NCI-H345 treated with DMSO at 0.1 percent for 48 hours (cell line): ENCODE measurements at regions not wholly inside any gene's neighbourhood (a gene's known extent, or its start where the extent isn't known, plus 50 kb on each side); places are given as distances from the start of the nearest gene placed in this dataset.

Source experiments
- DNase-seq: peaks from one replicate; lab custom pipeline; 2025; ENCODE audit not compliant: unreplicated experiment; lab: John Stamatoyannopoulos, UW

DNA sequence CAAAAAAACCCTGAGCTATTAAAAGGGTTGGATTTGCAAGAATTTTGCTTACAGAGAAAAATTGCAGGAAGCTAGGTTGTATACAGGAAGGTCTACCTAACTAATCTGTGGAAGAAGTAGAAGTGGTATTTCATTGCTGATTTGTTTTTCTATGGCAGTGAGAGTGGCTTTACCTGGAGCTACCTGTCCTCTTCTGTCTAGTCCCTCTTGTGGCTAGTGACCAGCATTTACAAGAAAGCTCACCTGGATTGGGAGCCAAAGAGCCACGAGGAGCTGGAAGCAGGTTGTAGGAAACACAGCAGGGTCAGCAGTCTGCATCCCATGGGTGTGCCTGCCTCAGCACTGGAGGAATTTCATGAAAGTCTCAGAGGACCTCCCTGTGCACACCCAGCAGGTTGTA lies 120.3 kb upstream of the RALGAPA2 start:
- no peak for DNase-seq

- DNase-seq: no peak
Measured at GRCh38 chr20:20831794-20832193, 119.3 kb upstream of the RALGAPA2 start.

DNA sequence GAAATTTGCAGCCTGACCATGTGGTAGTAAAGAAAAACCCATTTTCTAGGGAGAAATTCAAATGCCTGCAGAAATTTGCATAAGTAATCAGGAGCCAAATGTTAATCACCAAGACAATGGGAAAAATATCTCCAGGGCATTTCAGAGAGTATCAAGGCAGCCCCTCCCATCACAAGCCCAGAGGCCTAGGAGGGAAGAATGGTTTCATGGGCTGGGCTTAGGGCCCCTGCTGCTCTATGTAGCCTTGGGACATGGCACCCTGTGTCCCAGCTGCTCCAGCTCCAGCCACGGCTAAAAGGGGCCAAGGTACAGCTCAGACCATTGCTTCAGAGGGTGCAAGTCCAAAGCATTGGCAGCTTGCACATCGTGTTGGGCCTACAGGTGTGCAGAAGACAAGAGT lies 117.2 kb upstream of the RALGAPA2 start:
- DNase-seq: no peak

- DNase-seq: no peak
Measured at GRCh38 chr20:20827992-20828597, 115.7 kb upstream of the RALGAPA2 start.

DNA sequence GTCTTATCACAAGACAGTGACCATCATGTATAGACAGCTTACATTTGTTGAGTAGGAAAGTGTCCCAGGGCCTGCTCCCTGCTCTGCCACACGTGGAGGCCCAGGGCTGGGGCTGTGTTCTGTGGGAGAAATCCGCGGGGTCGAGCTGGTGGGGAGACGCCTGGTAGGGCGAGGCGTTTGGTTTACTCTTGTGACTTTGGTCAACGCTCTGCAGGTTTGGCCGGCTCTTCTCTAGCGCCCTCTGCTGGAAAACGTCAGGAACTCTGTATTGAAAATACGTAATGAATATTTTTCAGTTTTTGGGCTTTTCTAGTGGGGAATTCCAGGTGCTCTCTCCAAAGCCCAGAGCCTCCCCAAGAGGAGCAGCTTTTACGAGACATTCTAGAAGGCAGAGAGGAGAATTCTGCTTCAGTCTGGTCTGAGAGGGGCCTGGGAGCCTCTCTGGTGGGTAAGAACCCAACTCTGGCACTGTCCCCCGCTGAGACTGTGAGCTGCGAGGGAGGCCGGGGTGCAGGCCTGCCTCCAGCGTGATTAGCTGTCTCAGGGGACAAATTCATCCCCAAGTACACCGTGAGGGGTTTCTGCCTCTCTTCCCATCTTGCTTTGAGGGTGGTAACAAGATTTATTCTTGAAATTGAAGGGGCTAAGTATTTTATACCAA lies 112.6 kb upstream of the RALGAPA2 start:
- DNase-seq: peak; percentile 64

DNA sequence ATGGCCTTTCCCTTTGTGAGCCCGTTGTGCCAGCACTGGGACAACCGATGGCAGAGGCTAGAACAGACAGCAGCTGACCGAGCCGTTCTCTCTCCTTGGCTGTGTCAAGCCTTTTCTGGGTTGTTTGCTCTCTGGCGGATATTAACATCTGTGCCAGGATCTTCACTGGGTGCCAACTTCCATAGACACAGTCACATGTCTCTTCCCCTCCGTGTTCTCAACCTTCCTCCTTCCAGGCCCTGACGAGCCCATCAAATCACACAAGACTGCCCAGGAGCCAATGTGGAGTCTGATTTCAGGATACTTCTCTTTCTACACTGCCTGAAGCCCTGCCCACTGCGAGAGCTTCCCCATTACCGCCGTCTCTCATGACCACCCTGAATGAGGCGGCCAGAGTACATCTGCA lies 111.0 kb upstream of the RALGAPA2 start:
- DNase-seq: no peak

- no peak for DNase-seq
Measured at GRCh38 chr20:20821484-20822260, 109.2 kb upstream of the RALGAPA2 start.

- no peak for DNase-seq
Measured at GRCh38 chr20:20820785-20821483, 108.5 kb upstream of the RALGAPA2 start.

- no peak for DNase-seq
Measured at GRCh38 chr20:20820104-20820503, 107.7 kb upstream of the RALGAPA2 start.

DNA sequence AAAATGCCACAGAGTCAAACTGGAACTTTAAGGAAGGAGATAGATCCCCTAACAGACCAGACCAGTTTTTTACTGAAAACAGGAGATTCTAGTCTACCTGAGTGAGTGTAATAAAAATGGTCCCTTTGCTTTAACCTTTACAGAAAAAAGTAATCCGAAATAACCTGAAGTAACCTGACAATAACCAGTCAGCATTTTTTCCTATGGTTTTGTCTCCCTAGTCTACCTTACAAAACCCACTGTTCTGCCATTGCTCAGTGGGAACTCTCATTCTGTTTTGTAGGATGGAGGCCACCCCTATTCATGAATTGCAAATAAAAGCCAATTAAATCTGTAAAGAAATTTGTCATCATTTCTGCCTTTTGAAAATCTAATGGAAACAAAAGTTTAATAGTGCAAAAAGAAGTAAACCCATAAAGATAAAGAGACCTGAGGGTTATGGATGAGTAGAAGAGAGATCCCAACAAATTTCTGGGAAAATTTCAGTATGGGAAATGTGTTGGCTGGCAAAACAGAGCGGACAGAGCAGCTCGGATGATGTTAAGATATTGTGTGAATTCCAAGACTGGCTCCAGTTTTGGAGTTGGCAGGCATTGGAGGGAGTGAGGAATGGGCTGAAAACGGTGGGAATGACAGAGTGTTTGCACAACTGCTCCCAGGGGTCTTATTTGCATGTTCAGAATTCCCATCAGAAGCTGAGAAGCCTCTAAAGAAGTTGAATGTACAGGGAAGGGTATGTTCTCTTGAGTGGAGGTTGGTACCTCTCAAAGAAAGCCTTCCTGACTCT lies 104.7 kb upstream of the RALGAPA2 start:
- DNase-seq: no peak

DNA sequence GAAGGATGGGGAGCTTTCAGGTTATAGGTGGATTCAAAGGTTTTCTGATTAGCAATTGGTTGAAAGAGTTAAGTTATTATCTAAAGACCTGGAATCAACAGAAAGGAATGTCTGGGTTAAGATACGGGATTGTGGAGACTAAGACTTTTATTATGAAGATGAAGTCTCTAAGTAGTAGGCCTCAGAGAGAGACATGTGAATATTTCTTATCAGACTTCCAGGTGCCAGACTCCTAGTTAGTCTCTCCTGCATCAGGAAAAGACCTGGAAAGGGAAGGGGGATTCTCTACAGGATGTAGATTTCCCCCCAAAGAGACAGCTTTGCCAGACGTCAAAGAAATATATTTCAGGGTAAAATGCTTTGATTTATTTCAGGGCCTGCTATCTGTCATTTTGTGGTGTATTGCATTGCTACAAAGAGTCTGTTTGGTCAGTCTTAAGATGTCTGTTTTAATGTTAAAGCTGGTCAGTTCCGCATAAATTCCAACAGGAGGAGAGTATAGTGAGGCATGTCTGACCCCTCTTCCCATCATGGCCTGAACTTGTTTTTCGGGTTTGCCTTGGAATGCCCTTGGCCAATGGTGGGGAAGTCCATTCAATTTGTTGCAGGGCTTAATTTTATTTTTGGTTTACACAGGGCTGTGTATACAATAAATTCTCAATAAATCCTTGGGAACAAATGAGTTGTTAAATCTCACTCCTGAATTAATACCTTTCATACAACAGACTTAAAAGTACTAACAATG lies 103.4 kb upstream of the RALGAPA2 start:
- no peak for DNase-seq

DNA sequence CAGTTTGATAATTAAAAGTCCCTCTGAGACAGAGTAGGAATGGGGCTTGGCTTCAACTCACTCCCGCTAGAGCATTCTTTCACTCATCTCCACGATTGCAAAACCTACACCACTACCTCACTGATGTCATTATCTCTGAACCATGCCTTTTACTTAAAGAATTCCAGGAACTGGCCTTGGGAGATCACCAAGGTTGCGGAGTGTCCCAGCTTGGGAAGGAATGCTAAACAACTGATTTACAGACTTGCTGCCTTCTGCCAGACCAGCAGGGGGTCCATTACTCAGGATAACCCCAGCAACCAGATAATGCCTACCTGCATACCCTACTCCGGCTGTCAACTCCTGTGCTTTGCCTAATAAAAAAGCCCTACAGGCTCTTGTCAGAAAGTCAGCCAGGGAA lies 102.2 kb upstream of the RALGAPA2 start:
- DNase-seq: no peak

DNA sequence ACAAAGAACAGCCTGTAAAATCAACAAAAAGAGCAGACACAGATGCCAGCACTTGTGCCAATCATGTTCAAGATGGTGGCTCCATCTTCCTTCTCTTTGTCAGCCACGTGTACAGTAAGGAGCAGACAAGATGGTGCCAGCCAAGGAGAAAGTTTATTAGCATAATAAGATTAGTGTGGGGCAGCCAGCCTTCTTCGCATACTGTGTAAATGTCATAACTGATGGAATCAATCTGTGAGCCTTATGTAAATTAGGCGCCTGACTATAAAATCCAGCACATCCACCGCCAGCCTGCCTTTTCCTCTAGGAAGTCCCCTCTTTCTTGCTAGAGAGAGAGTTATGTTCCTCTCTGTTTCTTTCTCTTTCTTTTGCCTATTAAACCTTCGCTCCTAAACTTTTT lies 99.7 kb upstream of the RALGAPA2 start:
- no peak for DNase-seq

- no peak for DNase-seq
Measured at GRCh38 chr20:20808016-20808415, 95.6 kb upstream of the RALGAPA2 start.

- no peak for DNase-seq
Measured at GRCh38 chr20:20806121-20807095, 94.0 kb upstream of the RALGAPA2 start.

- no peak for DNase-seq
Measured at GRCh38 chr20:20803011-20803410, 90.6 kb upstream of the RALGAPA2 start.

- no peak for DNase-seq
Measured at GRCh38 chr20:20802328-20802727, 89.9 kb upstream of the RALGAPA2 start.

GRCh38 chr20:20799716-20800312 lies 87.4 kb upstream of the RALGAPA2 start:
- no peak for DNase-seq
